Calu3 (cell line): ENCODE measurements at regions not wholly inside any gene's neighbourhood (a gene's known extent, or its start where the extent isn't known, plus 50 kb on each side); places are given as distances from the start of the nearest gene placed in this dataset.

Experiments
- BruUV-seq: library from RNA; stranded (reverse); fragments of 400-500 nt; replicated peaks from 2 replicates; lab custom pipeline; 2021; lab: Mats Ljungman, UMichigan
- CTCF ChIA-PET: fragments of 300-600 bp; sonication (Branson Sonifier 250); formaldehyde crosslinking; loops from one replicate; lab custom pipeline; 2022; ENCODE audit warnings: antibody characterized with exemption; lab: Charles Lee
- DNase-seq: peaks from one replicate; pipeline ENCODE4 v3.0.0; 2022
- H3K27ac Mint-ChIP-seq: one replicate; pipeline ENCODE4 v1.8.0; 2022; ENCODE audit warnings: mixed read lengths; ENCODE audit not compliant: unreplicated experiment
- H3K27me3 Mint-ChIP-seq: one replicate; pipeline ENCODE4 v1.8.0; 2022; ENCODE audit warnings: mixed read lengths; ENCODE audit not compliant: unreplicated experiment
- H3K36me3 Mint-ChIP-seq: one replicate; pipeline ENCODE4 v1.8.0; 2022; ENCODE audit warnings: mild to moderate bottlenecking, moderate library complexity, mixed read lengths; ENCODE audit not compliant: insufficient read depth, unreplicated experiment
- H3K4me1 Mint-ChIP-seq: one replicate; pipeline ENCODE4 v1.8.0; 2022; ENCODE audit warnings: mild to moderate bottlenecking, low read depth, mixed read lengths; ENCODE audit not compliant: unreplicated experiment
- H3K4me3 Mint-ChIP-seq: one replicate; pipeline ENCODE4 v1.8.0; 2022; ENCODE audit warnings: mild to moderate bottlenecking, low read depth, moderate library complexity, mixed read lengths; ENCODE audit not compliant: unreplicated experiment
- H3K9me3 Mint-ChIP-seq: one replicate; pipeline ENCODE4 v1.8.0; 2022; ENCODE audit warnings: low read depth, mixed read lengths; ENCODE audit not compliant: unreplicated experiment
- CTCF ChIP-seq: fragments of 200-600 bp; IDR thresholded peaks from one replicate; pipeline ENCODE4 v1.8.0; 2022; ENCODE audit warnings: antibody characterized with exemption; ENCODE audit not compliant: unreplicated experiment
- intact Hi-C: fragments of 100-400 bp; cut with micrococcal nuclease; formaldehyde crosslinking; loops from one replicate; pipeline ENCODE4 v1.10.0; 2022; ENCODE audit not compliant: unreplicated experiment

DNA sequence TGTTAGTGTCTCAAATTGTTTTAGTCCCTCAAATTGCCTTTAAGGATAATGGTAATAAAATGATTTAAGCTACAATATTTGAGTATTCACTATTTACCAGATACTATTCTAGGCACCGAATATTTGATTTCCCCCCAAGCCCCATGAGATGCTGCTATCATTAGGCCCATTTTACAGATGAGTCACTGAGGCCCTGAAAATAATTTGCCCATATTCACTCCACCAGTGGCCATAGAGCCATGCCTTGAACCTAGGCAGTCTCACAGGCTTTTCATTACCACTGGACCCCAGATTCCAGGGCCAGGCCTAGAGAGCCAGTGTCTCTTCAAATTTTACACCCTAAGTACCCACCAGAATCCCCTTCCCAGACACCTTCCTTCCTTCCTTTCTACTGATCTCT is 133.7 kb downstream of the LINC00237 start:
- no peaks in the 10 kb centered on the region for H3K9me3 Mint-ChIP-seq
- no peaks in the 10 kb centered on the region for H3K4me1 Mint-ChIP-seq
- H3K27me3 Mint-ChIP-seq, result peaks cover 9% of the 10 kb centered on the region
- CTCF ChIA-PET, result no interaction called here
- H3K4me3 Mint-ChIP-seq, result no peak overlapping the region
- BruUV-seq, result no TSS peak
- no peak for TF ChIP-seq CTCF
- intact Hi-C loops, result no loop called here
- no peak overlapping the region for H3K27ac Mint-ChIP-seq
- no peaks in the 10 kb centered on the region for H3K36me3 Mint-ChIP-seq
- DNase-seq, result no peak

DNA sequence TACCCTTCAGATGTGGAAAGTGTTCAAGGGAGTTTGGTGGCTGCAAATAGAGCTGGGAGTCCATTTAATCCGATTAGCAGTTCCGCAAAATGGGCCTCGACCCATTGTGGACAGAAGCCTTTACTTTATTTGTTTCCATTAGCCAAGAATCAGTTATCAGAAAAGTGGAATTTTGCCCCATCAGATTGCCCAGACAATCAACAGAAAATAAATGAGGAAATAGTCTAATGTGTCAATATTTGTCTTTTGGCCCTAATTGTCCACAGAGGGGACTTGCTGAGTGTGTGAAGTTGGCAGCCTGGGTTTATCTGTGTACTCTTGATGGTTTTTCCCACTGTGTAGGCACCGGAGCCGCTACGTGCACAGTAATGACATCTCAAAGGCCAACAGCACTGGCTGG is 134.3 kb downstream of the LINC00237 start:
- H3K4me3 Mint-ChIP-seq, result no peak overlapping the region
- no TSS peak for BruUV-seq
- intact Hi-C loops, result no loop called here
- H3K4me1 Mint-ChIP-seq, result no peaks in the 10 kb centered on the region
- no peak overlapping the region for H3K27ac Mint-ChIP-seq
- no peak for DNase-seq
- no peak for TF ChIP-seq CTCF
- CTCF ChIA-PET, result no interaction called here
- H3K9me3 Mint-ChIP-seq, result no peaks in the 10 kb centered on the region
- H3K36me3 Mint-ChIP-seq, result no peaks in the 10 kb centered on the region
- H3K27me3 Mint-ChIP-seq, result peaks cover 2% of the 10 kb centered on the region

DNA sequence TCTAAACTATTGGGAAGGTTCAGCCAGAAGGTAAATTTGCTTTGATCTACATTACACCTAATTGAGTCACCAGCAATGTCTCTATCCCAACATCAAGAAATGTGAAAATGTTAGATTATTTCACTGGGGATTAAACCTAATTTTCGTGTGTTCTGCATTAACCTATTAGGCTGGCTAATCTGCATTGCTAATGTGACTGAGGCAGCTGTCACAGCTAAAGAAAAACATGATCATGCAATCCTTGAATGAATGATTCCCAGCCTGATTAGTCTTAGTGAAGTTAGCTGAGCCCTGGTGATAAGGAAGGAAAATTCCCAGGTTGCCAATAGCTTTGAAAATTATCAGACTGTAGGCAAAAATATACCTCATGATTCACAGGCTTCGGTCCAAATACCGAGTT is 135.3 kb downstream of the LINC00237 start:
- no peak for TF ChIP-seq CTCF
- no peaks in the 10 kb centered on the region for H3K27me3 Mint-ChIP-seq
- no peaks in the 10 kb centered on the region for H3K36me3 Mint-ChIP-seq
- BruUV-seq, result no TSS peak
- intact Hi-C loops, result no loop called here
- no peak overlapping the region for H3K27ac Mint-ChIP-seq
- no peak overlapping the region for H3K4me3 Mint-ChIP-seq
- CTCF ChIA-PET, result no interaction called here
- H3K4me1 Mint-ChIP-seq, result no peaks in the 10 kb centered on the region
- H3K9me3 Mint-ChIP-seq, result no peaks in the 10 kb centered on the region
- no peak for DNase-seq

GRCh38 chr20:20969701-20970280 is 136.4 kb downstream of the LINC00237 start:
- BruUV-seq, result no TSS peak
- no peaks in the 10 kb centered on the region for H3K36me3 Mint-ChIP-seq
- no peak for DNase-seq
- no peaks in the 10 kb centered on the region for H3K4me1 Mint-ChIP-seq
- CTCF ChIA-PET, result no interaction called here
- intact Hi-C loops, result no loop called here
- no peak for TF ChIP-seq CTCF
- no peak overlapping the region for H3K27ac Mint-ChIP-seq
- no peaks in the 10 kb centered on the region for H3K27me3 Mint-ChIP-seq
- H3K4me3 Mint-ChIP-seq, result no peak overlapping the region
- H3K9me3 Mint-ChIP-seq, result no peaks in the 10 kb centered on the region
